ENCODE measurements at regions not wholly inside any gene's neighbourhood (a gene's known extent, or its start where the extent isn't known, plus 50 kb on each side); places are given as distances from the start of the nearest gene placed in this dataset.

- no peak for TF ChIP-seq POLR2A (IDR thresholded peaks at IDR 0.05)
- no peak for TF ChIP-seq POLR2AphosphoS5 (IDR thresholded peaks at IDR 0.05; ENCODE audit: insufficient read depth in 1 of 2, low read depth in 1 of 2)
- no peak for TF ChIP-seq CTCF (IDR thresholded peaks at IDR 0.05)
Measured at GRCh38 chr16:65698791-65699321, 577.0 kb upstream of the CDH11 start.
